GM18520 (cell line): ENCODE measurements at regions not wholly inside any gene's neighbourhood (a gene's known extent, or its start where the extent isn't known, plus 50 kb on each side); places are given as distances from the start of the nearest gene placed in this dataset.

ENCODE experiments used
- ATAC-seq: cut with Tn5 transposase; IDR thresholded peaks from one replicate; pipeline ENCODE4 v1.9.1; 2021; ENCODE audit not compliant: unreplicated experiment

GRCh38 chr13:44092078-44092970 lies 212.6 kb downstream of the LACC1 start:
- no peak for ATAC-seq

- ATAC-seq, result no peak
Measured at GRCh38 chr13:44093607-44094564, 214.2 kb downstream of the LACC1 start.

GRCh38 chr13:44096901-44097300 lies 217.2 kb downstream of the LACC1 start:
- no peak for ATAC-seq

- ATAC-seq, result no peak
Measured at GRCh38 chr13:44098559-44098958, 218.9 kb downstream of the LACC1 start.

GRCh38 chr13:44101347-44102083 lies 221.8 kb downstream of the LACC1 start:
- ATAC-seq, result no peak

- ATAC-seq, result no peak
Measured at GRCh38 chr13:44103429-44104196, 223.9 kb downstream of the LACC1 start.

GRCh38 chr13:44104197-44104490 lies 224.4 kb downstream of the LACC1 start:
- no peak for ATAC-seq

GRCh38 chr13:44104969-44105368 lies 225.3 kb downstream of the LACC1 start:
- no peak for ATAC-seq

- no peak for ATAC-seq
Measured at GRCh38 chr13:44106266-44107152, 226.8 kb downstream of the LACC1 start.

- ATAC-seq, result no peak
Measured at GRCh38 chr13:44107357-44108121, 227.8 kb downstream of the LACC1 start.

- no peak for ATAC-seq
Measured at GRCh38 chr13:44108331-44108858, 228.7 kb downstream of the LACC1 start.

GRCh38 chr13:44110091-44110621 lies 230.5 kb downstream of the LACC1 start:
- no peak for ATAC-seq

- ATAC-seq, result no peak
Measured at GRCh38 chr13:44111701-44112100, 232.0 kb downstream of the LACC1 start.

- no peak for ATAC-seq
Measured at GRCh38 chr13:44112700-44113329, 233.1 kb downstream of the LACC1 start.

- ATAC-seq, result no peak
Measured at GRCh38 chr13:44116562-44117332, 237.0 kb downstream of the LACC1 start.

GRCh38 chr13:44117351-44117750 lies 237.6 kb downstream of the LACC1 start:
- ATAC-seq, result no peak

GRCh38 chr13:44117816-44118215 lies 238.1 kb downstream of the LACC1 start:
- no peak for ATAC-seq
